ENCODE measurements at regions not wholly inside any gene's neighbourhood (a gene's known extent, or its start where the extent isn't known, plus 50 kb on each side); places are given as distances from the start of the nearest gene placed in this dataset.

- no peak for TF ChIP-seq CTCF (IDR thresholded peaks at IDR 0.05)
- TF ChIP-seq ZFX (IDR thresholded peaks at IDR 0.05; ENCODE audit: borderline replicate concordance), result no peak
These were observed 241.6 kb upstream of the CADM1 start for GRCh38 chr11:115745610-115746512.

Measured in 22Rv1 (cell line).